Endothelial cell of umbilical vein (primary cell): ENCODE measurements at regions not wholly inside any gene's neighbourhood (a gene's known extent, or its start where the extent isn't known, plus 50 kb on each side); places are given as distances from the start of the nearest gene placed in this dataset.

ENCODE experiments used
- BruUV-seq: library from RNA; stranded (reverse); fragments of 400-500 nt; replicated peaks from 2 replicates; lab custom pipeline; 2021; lab: Mats Ljungman, UMichigan
- CTCF ChIA-PET: fragments of 300-600, 350-600 bp; sonication (Branson Sonifier 250); formaldehyde crosslinking; loops from one replicate; lab custom pipeline; 2021; ENCODE audit warnings: antibody characterized with exemption, inconsistent platforms; lab: Charles Lee
- POLR2A ChIA-PET: fragments of 300-600, 350-600 bp; sonication (Branson Sonifier 250); formaldehyde crosslinking; loops from one replicate; lab custom pipeline; 2021; ENCODE audit warnings: antibody characterized with exemption, inconsistent platforms; lab: Charles Lee
- DNase-seq: peaks from one replicate; pipeline ENCODE4 v3.0.0-alpha.2; 2011; ENCODE audit warnings: low read depth, low spot score
- FAIRE-seq: peaks from 2 replicates; lab custom pipeline; 2011; peaks lifted over from hg19 to GRCh38; lab: Jason Lieb, UNC
- H2AFZ ChIP-seq: 2 replicates; pipeline ENCODE4 v1.6.0; 2012; ENCODE audit warnings: low read depth, low read length, control low read depth, inconsistent platforms
- H3K27ac ChIP-seq: 2 replicates; pipeline ENCODE4 v1.5.1; 2011; ENCODE audit warnings: low read depth, mild to moderate bottlenecking, control low read depth, low read length, moderate library complexity; ENCODE audit not compliant: insufficient read depth
- H3K27me3 ChIP-seq, 2 experiments: 2 replicates each; pipeline versions ENCODE4 v1.6.0 to v1.6.1; 2011; ENCODE audit warnings: low read length in 2 of 2, mixed read lengths in 1 of 2; ENCODE audit not compliant: control insufficient read depth in 2 of 2, insufficient read depth in 2 of 2
- H3K36me3 ChIP-seq, 2 experiments: 2 replicates in 1 of 2; 3 replicates in 1 of 2; pipeline ENCODE4 v1.5.1; 2011; ENCODE audit warnings: low read length in 2 of 2, mild to moderate bottlenecking in 1 of 2, moderate library complexity in 1 of 2; ENCODE audit not compliant: control insufficient read depth in 2 of 2, insufficient read depth in 2 of 2; ENCODE audit errors: extremely low read depth in 1 of 2
- H3K4me1 ChIP-seq: 3 replicates; pipeline ENCODE4 v1.5.1; 2011; ENCODE audit warnings: mild to moderate bottlenecking, low read length; ENCODE audit not compliant: control insufficient read depth, insufficient read depth; ENCODE audit errors: extremely low read depth
- H3K4me2 ChIP-seq: 2 replicates; pipeline ENCODE4 v1.6.1; 2011; ENCODE audit warnings: low read length, control low read depth, mixed read lengths; ENCODE audit not compliant: insufficient read depth
- H3K4me3 ChIP-seq, 3 experiments: fragments of 200-600 bp in 1 of 3; sonication (generic), shearing (Covaris generic) in 1 of 3; replicated peaks in 1 of 3; 2 replicates each; pipeline ENCODE4 v1.5.1; 2011 to 2016; ENCODE audit warnings: control low read depth in 3 of 3, low read length in 3 of 3, mild to moderate bottlenecking in 2 of 3, inconsistent platforms in 1 of 3, low read depth in 1 of 3, moderate library complexity in 1 of 3; ENCODE audit not compliant: insufficient read depth in 1 of 3
- H3K79me2 ChIP-seq: 2 replicates; pipeline ENCODE4 v1.6.0; 2012; ENCODE audit warnings: low read length, inconsistent platforms; ENCODE audit not compliant: control insufficient read depth, insufficient read depth
- H3K9ac ChIP-seq: replicated peaks from 2 replicates; pipeline ENCODE3; 2011; ENCODE audit warnings: low read length, control low read depth; ENCODE audit not compliant: insufficient read depth; ENCODE audit errors: extremely low read depth
- H3K9me1 ChIP-seq: replicated peaks from 3 replicates; pipeline ENCODE4 v1.6.0; 2011; ENCODE audit warnings: mild to moderate bottlenecking, low read length; ENCODE audit not compliant: control insufficient read depth, insufficient read depth; ENCODE audit errors: extremely low read depth
- H3K9me3 ChIP-seq: replicated peaks from 2 replicates; pipeline ENCODE4 v1.5.1; 2012; ENCODE audit warnings: low read length, inconsistent platforms; ENCODE audit not compliant: control insufficient read depth, insufficient read depth
- H4K20me1 ChIP-seq: replicated peaks from 2 replicates; pipeline ENCODE3; 2011; ENCODE audit warnings: mild to moderate bottlenecking, low read length; ENCODE audit not compliant: control insufficient read depth, insufficient read depth; ENCODE audit errors: extremely low read depth
- EZH2 ChIP-seq: IDR thresholded peaks from 2 replicates; pipeline ENCODE4 v1.6.1; 2012; ENCODE audit warnings: borderline replicate concordance, low read depth, mild to moderate bottlenecking, moderate library complexity, low read length, inconsistent platforms; ENCODE audit not compliant: severe bottlenecking
- FOS ChIP-seq: IDR thresholded peaks from 2 replicates; pipeline ENCODE4 v1.6.1; 2011; ENCODE audit warnings: mild to moderate bottlenecking, low read length, moderate library complexity, borderline replicate concordance; ENCODE audit not compliant: insufficient read depth
- GATA2 ChIP-seq: IDR thresholded peaks from 2 replicates; pipeline ENCODE4 v1.7.0; 2011; ENCODE audit warnings: low read depth, mild to moderate bottlenecking, moderate library complexity, mixed read lengths, low read length; ENCODE audit not compliant: insufficient read length, insufficient read depth
- JUN ChIP-seq: IDR thresholded peaks from 2 replicates; pipeline ENCODE4 v1.6.1; 2011; ENCODE audit warnings: borderline replicate concordance, low read depth; ENCODE audit not compliant: insufficient read length, insufficient read depth
- MYC ChIP-seq: IDR thresholded peaks from one replicate; pipeline ENCODE4 v1.6.1; 2011; ENCODE audit warnings: mild to moderate bottlenecking, low read depth, low read length
- POLR2A ChIP-seq: IDR thresholded peaks from 2 replicates; pipeline ENCODE4 v1.6.1; 2012; ENCODE audit warnings: low read depth, mild to moderate bottlenecking, control low read depth, low read length
- POLR2AphosphoS5 ChIP-seq: IDR thresholded peaks from 2 replicates; pipeline ENCODE4 v1.6.1; 2012; ENCODE audit warnings: low read depth, mild to moderate bottlenecking, control low read depth, low read length, moderate library complexity; ENCODE audit not compliant: insufficient read depth
- dilution Hi-C: fragments of 300-500 bp; cut with MboI; formaldehyde crosslinking; loops from one replicate; pipeline ENCODE4 v1.15.0; 2019; ENCODE audit warnings: low sequenced_read_pairs; ENCODE audit not compliant: extremely low pct_ligation_motif_present
- intact Hi-C: fragments of 100-400 bp; cut with micrococcal nuclease; formaldehyde crosslinking; loops from one replicate; pipeline ENCODE4 v1.10.0; 2022
- TF ChIP-seq, protein P1 (sequence below): IDR thresholded peaks from 2 replicates; pipeline ENCODE4 v1.6.1; 2011; ENCODE audit not compliant: insufficient read depth, insufficient read length
- TF ChIP-seq, protein P2 (sequence below), 2 donors: IDR thresholded peaks; 1 replicate in 1 of 2; 2 replicates in 1 of 2; pipeline ENCODE4 v1.5.1; 2011; ENCODE audit warnings: low read length in 2 of 2, mild to moderate bottlenecking in 2 of 2, moderate library complexity in 2 of 2, control low read depth in 1 of 2, inconsistent platforms in 1 of 2, low read depth in 1 of 2; ENCODE audit not compliant: insufficient read depth in 1 of 2; ENCODE audit errors: extremely low read depth in 1 of 2

DNA sequence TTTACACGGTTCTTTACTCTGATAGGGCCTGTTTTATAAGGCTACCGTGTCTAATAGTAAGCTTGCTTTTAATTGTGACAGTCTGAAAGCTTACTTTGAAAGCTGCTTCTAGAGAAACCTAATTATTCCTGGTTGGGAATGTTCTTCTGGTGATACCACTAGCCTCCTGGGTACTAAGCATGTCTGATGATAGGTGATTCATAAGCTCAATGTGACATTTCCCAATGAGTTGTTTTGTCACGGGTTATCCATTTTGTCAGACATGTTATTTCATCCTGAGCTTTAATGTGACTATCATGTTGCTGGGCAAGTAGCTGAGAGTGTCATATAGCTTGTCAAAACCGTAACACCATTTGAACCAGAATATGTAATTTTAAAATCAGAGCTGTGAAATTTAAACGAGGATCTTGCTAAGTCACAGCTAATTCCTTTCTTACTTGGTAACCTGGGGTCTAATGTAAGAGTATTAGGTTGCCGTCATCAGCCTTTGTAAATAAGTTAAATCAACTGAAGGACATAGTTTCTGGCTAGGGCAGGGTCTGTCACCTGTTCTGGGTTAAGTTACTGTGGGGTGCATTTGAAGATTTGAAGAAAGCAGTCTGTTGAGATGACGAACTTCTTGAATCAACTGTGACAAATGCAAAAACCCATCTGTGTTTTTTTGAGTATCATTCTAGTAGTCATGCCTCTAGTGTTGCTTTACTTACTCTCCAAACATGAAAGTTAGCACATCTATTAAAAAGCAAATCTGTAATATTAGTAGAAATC is 529.2 kb downstream of the USP25 start:
- CTCF ChIA-PET = interaction anchor here (1.1 to 1.5 kb wide), 3 partner anchors 8 to 53 kb away, joined by 3 read pairs; no protein-coding TSS in a partner anchor
- H3K4me2 ChIP-seq = no peak overlapping the region

More for the DNA sequence above, 529.2 kb downstream of the USP25 start:
- H3K27ac ChIP-seq = no peak overlapping the region
- no peaks in the 10 kb centered on the region for H3K27me3 ChIP-seq
- no peak overlapping the region for H2AFZ ChIP-seq
- dilution Hi-C loops = no loop called here
- BruUV-seq = no TSS peak
- H3K36me3 ChIP-seq = no peaks in the 10 kb centered on the region
- H3K9ac ChIP-seq = no peak overlapping the region
- no peak overlapping the region for H3K4me3 ChIP-seq
- TF ChIP-seq GATA2 (no peak), POLR2AphosphoS5 (no peak), MYC (no peak), JUN (no peak), FOS (no peak), POLR2A (no peak), EZH2 (no peak)
- TF ChIP-seq, protein P1, sequence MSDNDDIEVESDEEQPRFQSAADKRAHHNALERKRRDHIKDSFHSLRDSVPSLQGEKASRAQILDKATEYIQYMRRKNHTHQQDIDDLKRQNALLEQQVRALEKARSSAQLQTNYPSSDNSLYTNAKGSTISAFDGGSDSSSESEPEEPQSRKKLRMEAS = no peak
- TF ChIP-seq, protein P2, sequence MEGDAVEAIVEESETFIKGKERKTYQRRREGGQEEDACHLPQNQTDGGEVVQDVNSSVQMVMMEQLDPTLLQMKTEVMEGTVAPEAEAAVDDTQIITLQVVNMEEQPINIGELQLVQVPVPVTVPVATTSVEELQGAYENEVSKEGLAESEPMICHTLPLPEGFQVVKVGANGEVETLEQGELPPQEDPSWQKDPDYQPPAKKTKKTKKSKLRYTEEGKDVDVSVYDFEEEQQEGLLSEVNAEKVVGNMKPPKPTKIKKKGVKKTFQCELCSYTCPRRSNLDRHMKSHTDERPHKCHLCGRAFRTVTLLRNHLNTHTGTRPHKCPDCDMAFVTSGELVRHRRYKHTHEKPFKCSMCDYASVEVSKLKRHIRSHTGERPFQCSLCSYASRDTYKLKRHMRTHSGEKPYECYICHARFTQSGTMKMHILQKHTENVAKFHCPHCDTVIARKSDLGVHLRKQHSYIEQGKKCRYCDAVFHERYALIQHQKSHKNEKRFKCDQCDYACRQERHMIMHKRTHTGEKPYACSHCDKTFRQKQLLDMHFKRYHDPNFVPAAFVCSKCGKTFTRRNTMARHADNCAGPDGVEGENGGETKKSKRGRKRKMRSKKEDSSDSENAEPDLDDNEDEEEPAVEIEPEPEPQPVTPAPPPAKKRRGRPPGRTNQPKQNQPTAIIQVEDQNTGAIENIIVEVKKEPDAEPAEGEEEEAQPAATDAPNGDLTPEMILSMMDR (IDR thresholded peaks at IDR 0.05; ENCODE audit: extremely low read depth in 1 of 2, insufficient read depth in 1 of 2, low read depth in 1 of 2, low read length in 2 of 2) = no peak
- intact Hi-C loops = no loop called here
- H3K4me1 ChIP-seq = no peaks in the 10 kb centered on the region
- no peaks in the 10 kb centered on the region for H3K79me2 ChIP-seq
- H3K9me3 ChIP-seq = no peaks in the 10 kb centered on the region
- no peaks in the 10 kb centered on the region for H3K9me1 ChIP-seq
- no peak for FAIRE-seq
- H4K20me1 ChIP-seq = no peaks in the 10 kb centered on the region
- DNase-seq = no peak
- POLR2A ChIA-PET = no interaction called here
